GM18873 (cell line): ENCODE measurements at regions not wholly inside any gene's neighbourhood (a gene's known extent, or its start where the extent isn't known, plus 50 kb on each side); places are given as distances from the start of the nearest gene placed in this dataset.

Source experiments
- ATAC-seq: cut with Tn5 transposase; IDR thresholded peaks from one replicate; pipeline ENCODE4 v1.9.1; 2021; ENCODE audit warnings: mild to moderate bottlenecking, moderate library complexity, moderate number of reproducible peaks; ENCODE audit not compliant: unreplicated experiment, low FRiP score

- ATAC-seq: no peak
These were observed 50.0 kb upstream of the CDIN1 start for GRCh38 chr15:36529296-36530011.
